Left cardiac atrium (tissue), 4 donors: ENCODE measurements at regions not wholly inside any gene's neighbourhood (a gene's known extent, or its start where the extent isn't known, plus 50 kb on each side); places are given as distances from the start of the nearest gene placed in this dataset.
A peak's percentile ranks its signal among the peaks of the same experiment; 100 is the strongest.
"Not testable (repeated sequence)": the region's sequence is repeated elsewhere in the genome, so short reads cannot be mapped to it uniquely, and the experiment has no call there.

Source experiments
- ATAC-seq, 2 donors: fragments of 200-7000 bp; cut with Tn5 transposase; one replicate each; pipeline ENCODE4 v1.9.1; 2020; ENCODE audit warnings: mild to moderate bottlenecking in 2 of 2, moderate library complexity in 2 of 2
- DNase-seq: peaks from one replicate; pipeline ENCODE4 v3.0.0-alpha.2; 2020
- intact Hi-C, 2 donors: fragments of 100-400 bp; cut with DNase I; formaldehyde crosslinking; loops; one replicate each; pipeline versions ENCODE4 v1.14.1 to v1.15.1; 2022 to 2023
- donor health status: DM: no; HTN: yes; CAD: no.
- donor health status: DM: no; HTN: yes; CAD: no; lungs with severe emphysema.
- donor health status: DM: yes; HTN: yes; CAD: no.
- donor health status: Dilated cardiomyopathy.

GRCh38 chr7:81415181-81415580, 354.7 kb downstream of the HGF start:
- DNase-seq (no peak), ATAC-seq (no peak)
- intact Hi-C loops, result no loop called here

GRCh38 chr7:81414411-81414810, 355.4 kb downstream of the HGF start:
- ATAC-seq (no peak), DNase-seq (no peak)
- intact Hi-C loops, result no loop called here

DNA sequence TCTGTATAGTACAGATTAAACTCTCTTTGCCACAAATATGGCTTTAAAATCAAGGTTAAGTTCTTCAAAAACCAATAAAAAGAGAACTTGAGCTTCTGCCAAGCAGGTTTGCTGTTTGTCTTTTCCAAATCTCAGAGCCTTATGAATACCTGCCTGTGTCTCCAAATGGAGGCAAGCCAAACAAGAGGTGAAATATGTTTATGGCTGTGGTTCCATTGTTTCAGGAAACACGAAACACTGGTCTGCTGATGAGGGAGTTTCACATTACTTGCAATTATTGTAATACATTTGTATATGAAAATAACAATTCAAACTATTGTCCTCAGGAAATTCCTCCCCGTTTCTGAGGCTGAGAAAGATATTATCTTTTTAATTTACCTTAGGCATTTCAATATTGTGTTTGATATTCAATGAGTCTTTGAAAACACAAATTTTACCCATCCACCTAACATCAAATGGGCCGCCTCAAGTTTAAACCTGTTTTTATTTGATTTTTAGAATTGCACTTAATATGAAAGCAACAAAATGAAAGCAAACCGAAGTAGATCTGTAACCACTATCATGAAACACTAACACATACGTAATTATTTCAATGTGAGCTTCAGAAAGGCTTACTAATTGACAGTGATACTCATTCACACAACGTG, 359.3 kb downstream of the HGF start:
- ATAC-seq (no peak), DNase-seq (no peak)
- intact Hi-C loops, result no loop called here

DNA sequence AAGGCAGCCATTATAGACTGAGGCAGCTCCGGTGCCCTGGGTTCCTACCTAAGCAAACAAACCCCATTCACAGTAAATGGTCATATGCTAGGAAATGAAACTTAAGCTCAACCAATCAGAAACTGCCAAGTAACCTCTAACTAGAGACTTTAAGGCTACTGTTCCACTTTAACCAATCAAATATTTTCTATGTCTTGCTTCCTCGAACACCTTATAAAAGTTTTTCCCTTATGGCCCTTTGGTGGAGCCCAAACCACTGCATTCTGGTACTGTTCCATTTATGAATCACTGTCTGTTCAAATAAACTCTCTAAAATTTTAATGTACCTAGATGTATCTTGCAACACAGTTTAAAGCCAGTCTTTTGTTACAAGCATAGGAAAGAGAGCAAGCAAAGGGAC, 361.1 kb downstream of the HGF start:
- no peak for DNase-seq
- intact Hi-C loops, result no loop called here

DNA sequence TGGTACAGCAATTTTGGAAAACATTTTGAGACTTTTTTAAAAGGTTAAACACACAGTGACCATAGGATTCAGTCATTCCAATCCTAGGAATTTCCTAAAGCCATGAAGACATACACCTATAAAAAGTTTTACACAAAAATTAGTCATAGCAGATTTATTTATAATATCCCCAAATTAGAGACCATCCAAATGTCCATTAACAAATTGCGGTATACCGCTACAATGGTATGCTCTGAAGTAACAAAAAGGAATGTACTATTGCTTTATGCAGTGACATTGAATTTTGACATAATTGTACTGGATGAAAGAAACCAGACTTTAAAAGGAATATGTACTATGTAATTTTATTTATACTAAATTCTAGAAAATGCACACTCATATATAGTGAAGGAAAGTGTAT, 362.8 kb downstream of the HGF start:
- DNase-seq (no peak), ATAC-seq (no peak)
- intact Hi-C loops, result no loop called here

More for the DNA sequence above, 361.1 kb downstream of the HGF start:
- ATAC-seq, result no peak

GRCh38 chr7:81404669-81405068, 365.2 kb downstream of the HGF start:
- ATAC-seq (no peak), DNase-seq (no peak)
- intact Hi-C loops, result no loop called here

DNA sequence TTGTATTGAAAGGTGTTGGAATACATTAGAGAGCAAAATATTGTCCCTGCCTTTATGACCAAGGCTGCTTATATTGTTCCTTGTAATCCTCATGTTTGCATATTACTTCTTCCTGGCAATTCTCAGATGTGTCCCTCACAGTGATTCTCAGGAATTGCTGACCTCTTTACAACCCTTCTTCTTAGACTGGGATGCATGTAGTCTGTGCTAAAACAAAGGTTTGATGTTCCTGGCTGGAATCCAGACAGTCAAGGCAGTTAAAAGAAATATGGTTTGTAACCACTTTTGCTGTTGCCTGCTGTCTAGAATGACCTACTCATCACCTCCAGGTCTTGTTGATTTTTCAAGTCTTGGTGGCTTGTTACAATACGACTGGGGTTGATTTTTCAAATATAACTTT, 367.6 kb downstream of the HGF start:
- intact Hi-C loops, result no loop called here
- no peak for DNase-seq
- ATAC-seq, result no peak

GRCh38 chr7:81399471-81399870, 370.4 kb downstream of the HGF start:
- ATAC-seq (no peak), DNase-seq (no peak)
- intact Hi-C loops, result no loop called here

- DNase-seq, result no peak
- ATAC-seq, result no peak
- intact Hi-C loops, result no loop called here
Observed at GRCh38 chr7:81394029-81394428, 375.8 kb downstream of the HGF start.

DNA sequence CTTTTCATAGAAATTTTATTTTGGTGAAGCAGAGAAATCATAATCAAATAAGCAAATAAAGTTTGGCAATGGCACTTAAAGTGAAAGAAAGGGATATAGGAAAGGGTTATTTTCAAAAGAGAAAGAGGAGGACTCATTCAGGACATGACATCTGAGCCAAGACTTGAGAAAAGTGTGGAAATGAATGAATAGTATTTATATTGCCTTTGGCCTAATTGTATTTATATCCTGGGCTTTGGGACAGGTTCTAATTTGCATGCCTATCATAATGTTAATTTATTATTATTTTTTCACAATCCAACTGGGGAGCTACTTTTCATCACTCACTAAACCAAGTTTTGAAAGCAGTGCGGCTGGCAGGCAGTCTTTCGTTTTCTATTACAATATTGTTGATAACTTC, 376.8 kb downstream of the HGF start:
- intact Hi-C loops, result no loop called here
- DNase-seq (no peak), ATAC-seq (no peak)

DNA sequence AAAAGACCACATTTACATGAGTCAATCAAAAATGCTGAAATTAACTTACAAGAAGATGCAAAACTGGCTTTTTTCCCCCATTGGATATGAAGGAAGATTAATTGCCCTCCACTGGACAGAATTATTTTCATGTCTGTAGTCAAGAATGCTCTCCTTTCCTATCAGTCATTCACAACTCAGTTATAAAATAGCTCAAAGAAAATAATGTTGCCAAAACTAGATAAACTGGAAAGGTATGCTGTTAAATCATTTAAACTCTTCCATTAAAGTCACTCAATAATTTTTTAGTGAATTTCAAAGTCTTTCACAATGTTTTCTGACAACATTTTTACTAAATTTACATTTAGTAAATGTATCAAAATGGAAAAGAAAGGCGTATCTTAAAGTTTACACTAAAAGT, 384.5 kb downstream of the HGF start:
- intact Hi-C loops, result no loop called here
- DNase-seq, result no peak

DNA sequence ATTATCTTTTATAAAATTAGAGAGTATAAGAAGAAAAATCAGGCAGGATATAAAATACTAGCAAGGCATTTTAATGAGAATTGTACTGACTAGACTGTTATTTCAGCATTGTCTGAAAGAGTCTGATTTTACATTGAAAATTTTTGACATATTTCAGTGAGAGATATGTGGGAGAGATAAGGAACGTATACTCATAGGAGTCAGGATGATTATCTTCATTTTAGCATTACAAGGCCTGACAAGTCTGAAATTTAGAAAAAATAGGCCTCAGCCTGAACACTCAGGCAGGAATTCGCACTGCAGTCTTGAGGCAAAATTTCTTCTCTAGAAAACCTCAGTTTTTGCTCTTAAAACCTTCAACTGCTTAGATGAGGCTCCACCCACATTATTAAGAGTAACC, 386.0 kb downstream of the HGF start:
- ATAC-seq, result no peak
- no peak for DNase-seq
- intact Hi-C loops, result no loop called here

More for the DNA sequence above, 384.5 kb downstream of the HGF start:
- ATAC-seq, result no peak

- DNase-seq, ATAC-seq, intact Hi-C loops: not testable (repeated sequence)
Observed at GRCh38 chr7:81374641-81375040, 395.2 kb downstream of the HGF start.

GRCh38 chr7:81370822-81371221, 399.0 kb downstream of the HGF start:
- intact Hi-C loops, result no loop called here
- ATAC-seq, result no peak
- no peak for DNase-seq

DNA sequence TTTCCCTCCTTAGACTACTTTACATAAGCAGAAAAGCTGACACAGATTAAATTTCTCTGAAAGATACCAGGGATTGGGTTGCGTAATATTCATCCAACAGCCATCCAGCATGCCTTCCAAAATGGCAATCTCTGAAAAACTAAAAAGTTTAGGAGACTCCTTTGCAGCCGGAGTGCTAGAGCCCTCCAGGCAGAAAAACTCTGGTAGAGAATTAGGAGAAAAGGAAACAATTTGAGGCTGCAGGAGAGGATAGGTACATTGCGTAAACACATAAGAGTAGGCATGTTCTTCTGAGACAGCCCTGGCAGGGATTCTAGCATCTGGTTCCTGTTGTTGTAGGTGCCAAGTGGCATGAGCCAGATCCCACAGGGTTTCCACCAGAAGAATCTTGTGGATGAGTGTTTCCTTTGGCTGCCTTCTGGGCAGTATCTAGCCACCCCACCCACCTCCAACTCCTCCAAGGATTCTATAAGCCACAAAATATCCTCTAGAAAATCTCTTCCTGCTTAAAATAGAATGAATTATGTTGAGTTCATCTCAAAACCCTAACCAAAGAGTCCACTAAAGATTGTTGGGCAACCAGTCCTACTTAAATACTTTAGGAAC, 402.4 kb downstream of the HGF start:
- DNase-seq (peak; percentile 47), ATAC-seq (peak; percentile 50 to 92)
- intact Hi-C loops, result no loop called here

GRCh38 chr7:81366546-81366945, 403.3 kb downstream of the HGF start:
- DNase-seq (no peak), ATAC-seq (no peak)
- intact Hi-C loops, result no loop called here

DNA sequence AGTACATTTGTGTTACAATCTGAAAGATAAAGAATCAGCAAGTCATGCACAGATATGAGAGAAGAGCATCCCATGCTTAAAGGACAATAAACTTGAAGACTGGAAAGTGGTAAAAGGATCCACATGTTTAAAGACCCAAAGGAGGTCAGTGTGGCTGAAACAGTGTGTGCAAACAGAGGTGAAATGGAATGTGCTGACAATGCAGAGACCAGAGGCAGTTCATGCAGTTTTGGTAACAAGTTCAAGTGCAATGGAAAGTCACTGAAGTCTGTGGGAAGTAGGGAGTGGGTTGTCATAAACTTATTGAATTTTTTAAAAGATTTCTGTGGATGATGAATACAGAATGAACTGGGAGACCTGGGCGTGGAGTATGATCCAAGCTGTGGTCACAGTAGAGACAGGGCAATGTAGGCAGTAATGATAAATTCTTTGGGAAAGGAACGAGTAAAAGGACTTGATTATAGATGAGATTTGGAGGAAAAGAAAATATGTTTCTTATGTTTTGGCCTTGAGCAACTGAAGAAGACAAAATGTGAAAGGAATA, 408.0 kb downstream of the HGF start:
- intact Hi-C loops, result no loop called here
- DNase-seq, result no peak

DNA sequence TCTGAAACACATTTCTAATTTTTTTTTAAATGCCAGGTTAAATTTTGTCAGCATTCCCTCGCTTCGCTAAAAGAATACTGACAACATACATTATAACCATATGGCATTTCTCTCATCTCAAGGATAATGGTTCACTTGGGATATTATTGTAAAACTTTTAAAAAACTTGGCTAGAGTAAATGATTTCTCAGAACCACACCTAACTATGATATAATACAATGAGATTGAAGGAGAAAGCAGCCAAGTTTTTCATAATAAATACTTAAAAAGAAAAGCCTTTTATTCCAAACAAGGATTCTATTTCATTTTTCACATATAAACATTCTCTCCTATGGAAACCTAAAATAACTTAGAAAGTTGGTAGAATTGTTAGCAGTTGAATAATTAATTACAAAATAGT, 413.9 kb downstream of the HGF start:
- intact Hi-C loops, result no loop called here
- DNase-seq (no peak), ATAC-seq (no peak)

More for the DNA sequence above, 408.0 kb downstream of the HGF start:
- no peak for ATAC-seq

DNA sequence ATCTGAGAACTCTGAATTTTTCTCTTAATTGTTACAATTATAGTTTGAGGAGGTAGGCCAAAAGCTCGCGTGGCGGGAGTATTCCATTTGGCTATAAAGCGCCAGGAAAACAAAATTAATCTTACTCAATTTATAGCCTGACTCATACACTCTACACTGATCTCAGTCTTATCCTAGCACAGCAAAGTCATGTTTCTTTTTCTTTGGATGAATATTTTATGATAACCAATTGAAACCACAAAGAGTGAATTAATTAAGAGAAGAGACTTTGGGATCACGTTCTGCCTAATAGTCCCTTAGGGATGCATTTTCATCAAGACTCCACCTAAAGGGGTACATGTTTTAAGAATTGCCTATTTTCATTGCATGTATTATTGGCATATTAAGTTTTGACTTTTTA, 420.8 kb downstream of the HGF start:
- DNase-seq (no peak), ATAC-seq (no peak)
- intact Hi-C loops, result no loop called here

GRCh38 chr7:81339946-81340345, 421.1 kb upstream of the SEMA3C start:
- no peak for DNase-seq
- intact Hi-C loops, result no loop called here
- ATAC-seq, result no peak

- ATAC-seq, result no peak
- DNase-seq, result no peak
- intact Hi-C loops, result no loop called here
Observed at GRCh38 chr7:81333536-81333935, 414.7 kb upstream of the SEMA3C start.
